Gastroesophageal sphincter (tissue), 4 donors: ENCODE measurements at regions not wholly inside any gene's neighbourhood (a gene's known extent, or its start where the extent isn't known, plus 50 kb on each side); places are given as distances from the start of the nearest gene placed in this dataset.

Experiments
- ATAC-seq: fragments of 150-250 bp; one replicate; pipeline ENCODE4 v1.9.1; 2016; ENCODE audit warnings: mild to moderate bottlenecking, moderate library complexity
- H3K27ac ChIP-seq, 4 donors: fragments of 200-600 bp; sonication (generic) in 3 of 4; 1 replicate in 3 of 4; 2 replicates in 1 of 4; pipeline ENCODE4 v1.5.1; 2016 to 2019
- H3K27me3 ChIP-seq: fragments of 200-600 bp; sonication (generic); one replicate; pipeline ENCODE4 v1.5.1; 2019
- H3K36me3 ChIP-seq, 2 donors: fragments of 200-600 bp; sonication (generic); one replicate each; pipeline ENCODE4 v1.5.1; 2019; ENCODE audit warnings: control low read depth in 1 of 2
- H3K4me1 ChIP-seq, 3 donors: fragments of 200-600 bp; sonication (generic); 1 replicate in 2 of 3; 2 replicates in 1 of 3; pipeline ENCODE4 v1.5.1; 2016 to 2019; ENCODE audit warnings: control low read depth in 2 of 3
- H3K4me3 ChIP-seq, 2 donors: fragments of 200-600 bp; sonication (generic); one replicate each; pipeline ENCODE4 v1.5.1; 2019; ENCODE audit warnings: mild to moderate bottlenecking in 1 of 2, moderate library complexity in 1 of 2
- H3K9me3 ChIP-seq, 3 donors: fragments of 200-600 bp; sonication (generic); one replicate each; pipeline ENCODE4 v1.5.1; 2017 to 2019; ENCODE audit warnings: control low read depth in 2 of 3
- EP300 ChIP-seq: sonication (generic); formaldehyde crosslinking; IDR thresholded peaks from one replicate; pipeline ENCODE4 v1.6.1; 2017; ENCODE audit warnings: antibody characterized with exemption, mild to moderate bottlenecking
- POLR2A ChIP-seq, 2 donors: fragments of 450-650 bp; IDR thresholded peaks; one replicate each; pipeline ENCODE4 v1.6.1; 2017; ENCODE audit warnings: antibody characterized with exemption in 2 of 2, mild to moderate bottlenecking in 2 of 2, moderate library complexity in 1 of 2
- POLR2AphosphoS5 ChIP-seq: sonication (generic); formaldehyde crosslinking; IDR thresholded peaks from one replicate; pipeline ENCODE4 v1.6.1; 2017; ENCODE audit warnings: antibody characterized with exemption
- WGBS, 2 donors: methylation state at CpG; one replicate each; pipeline ENCODE4 v1.1.5; 2018; ENCODE audit warnings: low coverage in 1 of 2; 5-methylcytosine and 5-hydroxymethylcytosine counted together
- TF ChIP-seq, protein P1 (sequence below), 4 experiments: fragments of 200-600 bp in 2 of 4; fragments of 450-650 bp in 2 of 4; sonication (generic) in 1 of 4; IDR thresholded peaks; one replicate each; pipeline ENCODE4 v1.5.1; 2017 to 2019; ENCODE audit warnings: antibody characterized with exemption in 4 of 4, mild to moderate bottlenecking in 2 of 4, moderate library complexity in 2 of 4

DNA sequence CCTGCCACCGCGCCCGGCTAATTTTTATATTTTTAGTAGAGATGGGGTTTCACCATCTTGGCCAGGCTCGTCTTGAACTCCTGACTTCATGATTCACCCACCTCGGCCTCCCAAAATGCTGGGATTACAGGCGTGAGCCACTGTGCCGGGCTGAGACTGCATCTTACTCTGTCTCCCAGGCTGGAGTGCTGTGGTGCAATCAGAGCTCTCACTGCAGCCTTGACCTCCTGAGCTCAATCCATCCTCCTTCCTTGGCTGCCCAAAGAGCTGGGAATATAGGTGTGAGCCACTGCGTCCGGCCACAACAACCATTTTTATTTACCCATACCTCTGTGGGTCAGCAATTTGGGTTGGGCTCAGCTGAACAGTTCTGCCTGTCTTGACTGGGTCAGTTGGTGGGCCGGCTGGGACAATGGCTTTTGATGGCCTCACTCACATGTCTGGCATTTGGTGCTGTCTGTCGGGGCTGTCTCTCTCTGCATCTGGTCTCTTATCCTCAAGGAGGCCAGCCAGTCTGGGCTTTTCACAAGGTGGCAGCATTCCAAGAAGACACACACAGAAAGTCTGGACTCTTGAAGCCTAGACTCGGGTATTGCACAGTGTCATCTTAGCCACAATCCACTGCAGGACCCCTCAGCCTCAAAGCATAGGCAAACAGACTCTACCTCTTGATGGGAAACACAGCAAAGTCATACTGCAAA, 116.8 kb upstream of the GATA6 start:
- Histone ChIP-seq H3K4me1 (no peaks in the 10 kb centered on the region), H3K27me3 (no peaks in the 10 kb centered on the region), H3K9me3 (peaks cover 0 to 27% (median 0%) of the 10 kb centered on the region in 3 donors), H3K4me3 (no peak overlapping the region), H3K36me3 (no peaks in the 10 kb centered on the region), H3K27ac (no peak overlapping the region)
- no peak for ATAC-seq
- TF ChIP-seq, protein P1, sequence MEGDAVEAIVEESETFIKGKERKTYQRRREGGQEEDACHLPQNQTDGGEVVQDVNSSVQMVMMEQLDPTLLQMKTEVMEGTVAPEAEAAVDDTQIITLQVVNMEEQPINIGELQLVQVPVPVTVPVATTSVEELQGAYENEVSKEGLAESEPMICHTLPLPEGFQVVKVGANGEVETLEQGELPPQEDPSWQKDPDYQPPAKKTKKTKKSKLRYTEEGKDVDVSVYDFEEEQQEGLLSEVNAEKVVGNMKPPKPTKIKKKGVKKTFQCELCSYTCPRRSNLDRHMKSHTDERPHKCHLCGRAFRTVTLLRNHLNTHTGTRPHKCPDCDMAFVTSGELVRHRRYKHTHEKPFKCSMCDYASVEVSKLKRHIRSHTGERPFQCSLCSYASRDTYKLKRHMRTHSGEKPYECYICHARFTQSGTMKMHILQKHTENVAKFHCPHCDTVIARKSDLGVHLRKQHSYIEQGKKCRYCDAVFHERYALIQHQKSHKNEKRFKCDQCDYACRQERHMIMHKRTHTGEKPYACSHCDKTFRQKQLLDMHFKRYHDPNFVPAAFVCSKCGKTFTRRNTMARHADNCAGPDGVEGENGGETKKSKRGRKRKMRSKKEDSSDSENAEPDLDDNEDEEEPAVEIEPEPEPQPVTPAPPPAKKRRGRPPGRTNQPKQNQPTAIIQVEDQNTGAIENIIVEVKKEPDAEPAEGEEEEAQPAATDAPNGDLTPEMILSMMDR (IDR thresholded peaks at IDR 0.05): no peak
- TF ChIP-seq POLR2AphosphoS5: no peak
- no peak for TF ChIP-seq EP300
- TF ChIP-seq POLR2A (IDR thresholded peaks at IDR 0.05): no peak
- WGBS, 2 donors: 67 to 100% methylated on average over 1 to 3 of the region's 12 CpGs

DNA sequence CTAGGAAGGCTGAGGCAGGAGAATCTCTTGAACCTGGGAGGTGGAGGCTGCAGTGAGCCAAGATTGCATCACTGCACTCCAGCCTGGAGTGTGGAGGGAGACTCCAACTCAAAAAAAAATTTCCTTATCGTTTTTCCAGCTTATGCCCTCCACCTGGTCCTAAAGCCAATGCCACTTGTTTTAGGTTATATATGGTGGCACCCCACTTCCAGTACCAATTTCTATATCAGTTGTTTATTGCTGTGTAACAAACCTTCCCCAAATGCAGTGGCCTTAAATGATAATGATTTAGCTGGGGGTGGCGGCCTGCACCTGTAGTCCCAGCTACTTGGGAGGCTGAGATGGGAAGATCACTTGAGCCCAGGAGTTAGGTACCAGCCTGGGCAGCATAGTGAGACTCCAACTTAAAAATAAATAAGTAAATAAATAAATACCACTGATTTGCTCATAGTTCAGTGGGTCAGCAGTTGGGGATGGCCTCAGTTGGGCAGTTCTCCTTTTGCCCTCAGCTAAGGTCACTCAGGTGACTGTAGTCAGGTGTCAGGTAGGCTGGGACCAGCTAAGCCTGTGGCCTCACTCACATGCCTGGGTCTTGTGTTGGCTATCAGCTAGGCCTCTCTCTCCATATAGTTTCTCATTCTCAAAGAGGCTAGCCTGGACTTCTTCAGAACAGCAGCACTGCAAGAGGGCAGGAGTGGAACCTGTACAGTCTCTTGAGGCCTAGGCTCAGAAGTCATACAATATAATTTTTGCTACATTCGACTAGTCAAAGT, 113.7 kb upstream of the GATA6 start:
- Histone ChIP-seq H3K36me3 (no peaks in the 10 kb centered on the region), H3K27me3 (no peaks in the 10 kb centered on the region), H3K4me3 (no peak overlapping the region), H3K4me1 (no peaks in the 10 kb centered on the region), H3K9me3 (peaks cover 0 to 27% (median 0%) of the 10 kb centered on the region in 3 donors), H3K27ac (no peak overlapping the region)
- 86 to 92% methylated on average over 2 to 3 of the region's 3 CpGs for WGBS, 2 donors
- ATAC-seq: no peak
- TF ChIP-seq, protein P1 (IDR thresholded peaks at IDR 0.05): no peak
- TF ChIP-seq POLR2AphosphoS5 (no peak), EP300 (no peak), POLR2A (IDR thresholded peaks at IDR 0.05) (no peak)

DNA sequence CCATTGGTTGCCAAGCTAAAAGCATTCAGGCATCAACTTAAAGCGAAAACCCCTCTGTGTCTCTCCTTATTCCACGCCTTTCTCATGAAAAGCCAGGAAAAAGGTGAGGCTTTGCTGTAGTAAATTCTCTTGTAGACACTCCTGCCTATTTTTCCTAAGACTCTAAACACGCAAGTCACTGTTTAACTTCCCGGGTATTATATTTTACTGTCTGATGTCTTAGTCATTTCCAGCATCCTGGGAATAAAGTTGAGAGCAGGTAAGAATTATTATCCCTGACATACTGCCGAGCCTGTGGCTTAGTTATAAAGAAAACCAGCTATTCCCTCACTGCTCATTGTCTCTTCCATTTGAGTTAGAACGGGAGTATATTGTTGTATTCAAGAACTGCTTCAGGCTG, 112.4 kb upstream of the GATA6 start:
- Histone ChIP-seq H3K27ac (no peak overlapping the region), H3K27me3 (no peaks in the 10 kb centered on the region), H3K4me1 (no peaks in the 10 kb centered on the region), H3K9me3 (peaks cover 0 to 27% (median 0%) of the 10 kb centered on the region in 3 donors), H3K36me3 (no peaks in the 10 kb centered on the region), H3K4me3 (no peak overlapping the region)
- ATAC-seq: no peak
- TF ChIP-seq POLR2AphosphoS5 (no peak), POLR2A (IDR thresholded peaks at IDR 0.05) (no peak), EP300 (no peak)
- TF ChIP-seq, protein P1 (IDR thresholded peaks at IDR 0.05): no peak
- WGBS, 2 donors: 83 to 88% methylated on average over 6 of the region's 6 CpGs

DNA sequence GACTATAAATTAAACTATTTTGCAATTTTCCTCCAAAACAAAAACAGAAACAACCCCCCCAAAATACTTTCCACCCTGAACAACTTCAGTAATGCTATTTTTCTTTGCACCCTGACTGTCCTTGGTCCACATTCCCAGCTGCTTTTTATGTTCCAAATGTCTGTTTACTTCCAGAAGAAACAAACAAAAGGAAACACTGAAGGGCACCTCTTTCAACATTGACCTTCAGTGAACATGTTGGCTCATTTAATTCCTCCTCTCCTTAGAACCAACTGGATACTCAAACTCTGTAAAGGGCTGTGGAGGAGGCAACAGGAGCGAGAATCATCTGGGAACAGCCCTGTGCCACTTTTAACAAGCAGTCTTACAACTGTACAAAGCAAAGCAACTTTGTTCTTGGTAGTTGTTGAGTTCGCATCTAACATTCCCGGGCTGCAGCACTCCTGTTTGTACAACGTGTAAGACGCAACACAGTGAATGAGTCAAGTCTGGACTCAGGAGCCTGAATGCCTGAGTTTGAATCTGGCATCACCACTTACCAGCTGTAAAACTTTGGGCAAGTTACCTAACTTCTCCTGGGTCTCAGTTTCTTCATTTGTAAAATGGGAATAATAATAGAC, 111.4 kb upstream of the GATA6 start:
- Histone ChIP-seq H3K36me3 (no peaks in the 10 kb centered on the region), H3K4me1 (no peaks in the 10 kb centered on the region), H3K4me3 (no peak overlapping the region), H3K27me3 (no peaks in the 10 kb centered on the region), H3K27ac (no peak overlapping the region), H3K9me3 (peaks cover 0 to 27% (median 0%) of the 10 kb centered on the region in 3 donors)
- 71 to 76% methylated on average over 2 to 5 of the region's 5 CpGs for WGBS, 2 donors
- ATAC-seq: no peak
- TF ChIP-seq POLR2AphosphoS5: no peak
- no peak for TF ChIP-seq EP300
- TF ChIP-seq, protein P1 (IDR thresholded peaks at IDR 0.05): no peak
- TF ChIP-seq POLR2A (IDR thresholded peaks at IDR 0.05): no peak
